D721Med (cell line): ENCODE measurements at regions not wholly inside any gene's neighbourhood (a gene's known extent, or its start where the extent isn't known, plus 50 kb on each side); places are given as distances from the start of the nearest gene placed in this dataset.

ENCODE experiments used
- DNase-seq: peaks from one replicate; pipeline ENCODE4 v3.0.0; 2011; ENCODE audit warnings: low spot score; ENCODE audit not compliant: insufficient read length
- FAIRE-seq: peaks from 2 replicates; lab custom pipeline; 2011; peaks lifted over from hg19 to GRCh38; lab: Jason Lieb, UNC
- TF ChIP-seq, protein P1 (sequence below): IDR thresholded peaks from 2 replicates; pipeline ENCODE4 v1.5.1; 2012; ENCODE audit warnings: mild to moderate bottlenecking, control low read depth; ENCODE audit not compliant: insufficient read depth; ENCODE audit errors: missing control alignments

DNA sequence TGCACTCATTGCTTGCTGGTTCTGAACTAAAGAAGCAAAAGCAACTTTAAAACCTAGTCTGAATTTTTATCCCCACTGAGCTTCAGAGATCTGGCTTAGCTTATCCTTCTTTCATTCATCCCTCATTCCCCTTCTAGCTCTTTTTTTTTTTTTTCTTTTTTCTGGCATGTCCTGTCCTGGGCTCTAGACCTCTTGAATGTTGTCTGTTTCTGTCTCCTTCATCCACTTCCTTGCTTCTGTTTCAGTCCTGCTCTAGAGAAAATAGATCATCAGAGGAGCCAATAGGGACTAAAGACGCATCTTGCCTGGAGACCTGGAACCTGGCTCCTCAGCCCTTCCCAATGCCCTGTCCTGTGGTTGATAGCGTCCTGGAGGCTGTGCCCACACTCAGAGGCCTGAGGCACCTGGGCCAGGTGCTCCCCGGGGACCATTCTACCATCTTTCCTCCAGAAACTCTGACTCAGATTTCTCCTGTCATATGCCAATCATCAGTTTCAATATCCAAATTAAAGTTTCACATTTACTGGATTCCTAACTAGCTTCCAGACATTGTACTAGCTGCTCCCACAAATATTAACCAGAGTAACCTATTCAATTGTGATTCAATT, 115.7 kb upstream of the GATB start:
- DNase-seq (no peak), FAIRE-seq (no peak)
- TF ChIP-seq, protein P1, sequence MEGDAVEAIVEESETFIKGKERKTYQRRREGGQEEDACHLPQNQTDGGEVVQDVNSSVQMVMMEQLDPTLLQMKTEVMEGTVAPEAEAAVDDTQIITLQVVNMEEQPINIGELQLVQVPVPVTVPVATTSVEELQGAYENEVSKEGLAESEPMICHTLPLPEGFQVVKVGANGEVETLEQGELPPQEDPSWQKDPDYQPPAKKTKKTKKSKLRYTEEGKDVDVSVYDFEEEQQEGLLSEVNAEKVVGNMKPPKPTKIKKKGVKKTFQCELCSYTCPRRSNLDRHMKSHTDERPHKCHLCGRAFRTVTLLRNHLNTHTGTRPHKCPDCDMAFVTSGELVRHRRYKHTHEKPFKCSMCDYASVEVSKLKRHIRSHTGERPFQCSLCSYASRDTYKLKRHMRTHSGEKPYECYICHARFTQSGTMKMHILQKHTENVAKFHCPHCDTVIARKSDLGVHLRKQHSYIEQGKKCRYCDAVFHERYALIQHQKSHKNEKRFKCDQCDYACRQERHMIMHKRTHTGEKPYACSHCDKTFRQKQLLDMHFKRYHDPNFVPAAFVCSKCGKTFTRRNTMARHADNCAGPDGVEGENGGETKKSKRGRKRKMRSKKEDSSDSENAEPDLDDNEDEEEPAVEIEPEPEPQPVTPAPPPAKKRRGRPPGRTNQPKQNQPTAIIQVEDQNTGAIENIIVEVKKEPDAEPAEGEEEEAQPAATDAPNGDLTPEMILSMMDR, result no peak

DNA sequence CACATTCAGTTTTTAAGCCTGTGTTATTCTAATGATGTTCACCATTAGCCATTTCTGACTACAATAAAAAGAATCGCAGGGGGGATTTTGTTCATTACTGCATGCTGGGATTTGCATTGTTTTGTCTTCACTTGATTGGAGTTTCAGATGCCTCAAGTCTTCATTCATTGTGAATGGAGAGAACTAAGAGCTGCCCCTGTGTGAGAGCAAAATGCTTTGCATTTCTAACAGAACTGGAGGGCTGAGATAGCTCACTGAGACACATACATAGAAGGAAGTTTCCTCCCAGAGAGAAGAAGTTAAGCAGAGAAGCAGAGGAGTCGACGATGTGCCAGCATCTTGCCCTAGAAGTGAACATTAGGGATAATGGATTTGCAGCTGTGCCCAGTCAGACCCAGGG, 113.5 kb upstream of the GATB start:
- DNase-seq (no peak), FAIRE-seq (no peak)
- TF ChIP-seq, protein P1, result no peak

DNA sequence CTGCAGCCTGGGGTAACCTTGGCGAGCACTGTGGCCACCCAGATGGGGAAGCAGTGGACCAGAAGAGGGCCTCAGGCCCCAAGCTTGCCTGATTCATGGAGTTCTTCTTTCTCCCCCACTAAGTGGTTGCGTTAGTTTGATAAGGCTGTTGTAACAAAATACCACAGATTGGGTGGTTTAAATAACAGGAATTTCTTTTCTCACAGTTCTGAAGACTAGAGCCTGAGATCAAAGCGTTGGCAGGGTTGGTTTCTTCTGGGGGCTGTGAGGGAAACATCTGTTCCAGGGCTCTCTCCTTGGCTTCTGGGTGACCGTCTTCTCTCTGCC, 105.7 kb upstream of the GATB start:
- DNase-seq (no peak), FAIRE-seq (no peak)
- TF ChIP-seq, protein P1, result no peak

DNA sequence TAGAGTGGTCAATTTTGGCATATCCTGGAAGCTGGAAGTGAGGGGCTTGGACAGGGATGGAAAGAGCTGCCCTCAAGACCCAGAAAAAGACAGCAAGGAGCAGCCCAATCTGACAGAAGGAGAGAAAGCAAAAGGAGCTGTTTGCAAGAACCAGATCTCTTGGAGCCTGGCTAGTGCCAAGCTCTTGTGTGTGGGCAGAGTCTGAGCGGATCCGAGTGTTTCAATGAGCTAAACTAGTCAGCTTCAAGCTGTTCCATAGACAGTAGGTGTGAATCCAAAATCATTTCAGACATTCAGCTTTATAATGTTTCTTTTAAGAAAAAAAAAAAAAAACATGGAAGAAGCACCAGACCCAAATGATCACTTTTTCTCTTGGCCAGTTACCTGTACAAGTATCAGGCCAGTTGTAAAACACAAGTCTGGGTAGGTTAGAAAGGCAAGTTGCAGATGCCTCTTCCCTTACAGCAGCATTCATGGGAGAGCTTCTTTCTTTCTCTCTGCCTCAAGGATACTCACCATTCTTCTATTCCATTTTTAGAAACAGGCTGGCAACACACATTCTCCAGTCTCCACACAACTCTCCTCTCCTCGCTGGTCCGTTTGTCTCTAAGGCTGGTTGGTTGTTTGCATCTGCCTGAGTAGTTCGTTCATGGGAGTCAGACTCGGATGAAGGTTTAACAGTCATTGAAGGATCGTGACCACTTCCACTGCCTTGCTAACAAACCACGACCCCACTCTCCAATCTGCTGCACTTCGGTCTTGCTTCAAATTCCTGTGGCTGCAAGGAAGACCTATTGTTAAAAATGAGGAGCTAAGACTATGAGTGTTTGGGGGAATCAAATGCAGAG, 105.2 kb upstream of the GATB start:
- no peak for DNase-seq
- no peak for FAIRE-seq

DNA sequence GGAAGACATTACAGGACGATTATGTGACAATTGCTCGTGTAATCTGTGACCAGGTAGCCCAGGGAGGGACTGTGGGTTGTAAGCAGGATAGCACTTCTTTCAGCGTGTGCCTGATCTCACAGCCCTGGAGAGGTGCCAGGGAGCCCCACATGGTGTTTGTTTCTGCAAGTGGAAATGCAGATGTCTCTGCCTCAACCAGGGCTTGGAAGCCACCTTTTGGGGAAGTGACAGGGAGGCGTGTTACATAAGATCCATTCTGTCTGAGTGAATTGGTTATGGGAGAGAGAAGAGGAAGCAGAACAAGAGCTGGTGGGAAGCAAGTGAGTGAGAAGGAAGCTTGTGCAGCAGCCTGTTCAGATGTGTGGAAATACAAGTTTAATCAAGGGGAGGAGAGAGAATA, 104.5 kb upstream of the GATB start:
- FAIRE-seq, result no peak
- DNase-seq, result no peak
- TF ChIP-seq, protein P1, result no peak

More for the DNA sequence above, 105.2 kb upstream of the GATB start:
- TF ChIP-seq, protein P1, result no peak

DNA sequence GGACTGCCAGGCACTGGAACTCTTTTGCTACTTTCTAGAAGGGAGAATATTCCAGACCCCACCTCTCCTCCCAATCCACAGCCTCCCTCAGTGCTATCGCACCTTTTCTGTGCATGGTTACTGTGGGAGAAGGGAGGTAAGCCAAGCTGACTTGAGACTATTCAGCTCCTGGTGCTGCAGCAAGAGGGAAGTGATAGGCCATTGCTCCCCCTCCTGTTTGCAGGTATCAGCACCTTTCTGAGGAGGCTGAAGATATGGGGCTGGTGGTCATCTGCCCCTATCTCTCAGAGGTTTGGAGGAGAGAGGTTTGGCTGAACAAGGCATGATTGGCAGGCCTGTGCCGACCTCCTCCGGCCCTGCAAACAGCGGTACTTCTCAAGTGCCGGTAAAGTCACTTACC, 103.3 kb upstream of the GATB start:
- TF ChIP-seq, protein P1, result no peak
- FAIRE-seq (no peak), DNase-seq (no peak)

DNA sequence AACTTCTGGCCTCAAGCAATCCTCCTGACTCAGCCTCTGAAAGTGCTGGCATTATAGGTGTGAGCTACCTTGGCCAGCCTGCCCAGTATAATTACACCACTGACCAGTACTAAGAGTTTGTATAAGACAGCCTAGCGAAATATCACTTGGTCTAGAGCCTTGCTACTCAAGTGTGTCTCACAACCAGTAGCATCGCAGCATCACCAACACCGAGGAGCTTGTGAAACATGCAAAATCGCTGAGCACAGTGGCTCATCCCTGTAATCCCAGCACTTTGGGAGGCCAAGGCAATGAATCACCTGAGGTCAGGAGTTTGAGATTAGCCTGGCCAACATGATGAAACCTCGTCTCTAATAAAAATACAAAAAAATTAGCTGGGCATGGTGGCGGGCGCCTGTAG, 102.0 kb upstream of the GATB start:
- DNase-seq (no peak), FAIRE-seq (no peak)
- TF ChIP-seq, protein P1, result no peak
